ENCODE measurements at regions not wholly inside any gene's neighbourhood (a gene's known extent, or its start where the extent isn't known, plus 50 kb on each side); places are given as distances from the start of the nearest gene placed in this dataset.

GRCh38 chr4:58935332-58935731, 1825.1 kb upstream of the IGFBP7 start:
- no peak for FAIRE-seq
- peak; percentile 3 for DNase-seq (ENCODE audit: low spot score)

DNA sequence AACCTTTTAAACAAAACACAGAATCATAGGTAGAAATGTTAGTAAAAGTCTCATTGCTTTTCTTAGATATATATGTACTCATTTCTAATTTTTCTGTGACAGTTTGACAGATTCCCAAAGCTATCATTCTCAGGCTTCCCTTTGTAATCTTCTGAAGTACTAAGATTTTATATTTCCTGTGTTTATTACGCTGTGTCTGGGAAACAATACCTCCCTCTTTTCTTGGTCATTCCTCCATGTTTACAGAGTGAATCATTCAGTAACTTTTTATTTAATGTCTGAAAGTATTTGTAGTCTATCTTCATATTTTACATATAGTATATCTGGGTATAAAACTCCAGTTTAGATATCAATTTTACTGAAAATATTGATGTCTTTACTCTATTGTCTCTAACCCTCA, 1826.3 kb upstream of the IGFBP7 start:
- DNase-seq (ENCODE audit: low spot score) (no peak), FAIRE-seq (no peak)

GRCh38 chr4:58940167-58940566, 1830.0 kb upstream of the IGFBP7 start:
- DNase-seq (ENCODE audit: low spot score) (peak; percentile 8), FAIRE-seq (no peak)

- DNase-seq (ENCODE audit: low spot score) (no peak), FAIRE-seq (no peak)
Observed at GRCh38 chr4:58941286-58941685, 1831.1 kb upstream of the IGFBP7 start.

- no peak for DNase-seq (ENCODE audit: low spot score)
- no peak for FAIRE-seq
Observed at GRCh38 chr4:58953575-58953974, 1843.4 kb upstream of the IGFBP7 start.

- DNase-seq (ENCODE audit: low spot score) = no peak
- FAIRE-seq = no peak
Observed at GRCh38 chr4:58957711-58958110, 1847.5 kb upstream of the IGFBP7 start.

- FAIRE-seq = no peak
Observed at GRCh38 chr4:58961283-58961682, 1851.1 kb upstream of the IGFBP7 start.

GRCh38 chr4:58961925-58962324, 1851.7 kb upstream of the IGFBP7 start:
- FAIRE-seq = no peak
- DNase-seq (ENCODE audit: low spot score) = no peak

More at GRCh38 chr4:58961283-58961682, 1851.1 kb upstream of the IGFBP7 start:
- DNase-seq (ENCODE audit: low spot score) = no peak

DNA sequence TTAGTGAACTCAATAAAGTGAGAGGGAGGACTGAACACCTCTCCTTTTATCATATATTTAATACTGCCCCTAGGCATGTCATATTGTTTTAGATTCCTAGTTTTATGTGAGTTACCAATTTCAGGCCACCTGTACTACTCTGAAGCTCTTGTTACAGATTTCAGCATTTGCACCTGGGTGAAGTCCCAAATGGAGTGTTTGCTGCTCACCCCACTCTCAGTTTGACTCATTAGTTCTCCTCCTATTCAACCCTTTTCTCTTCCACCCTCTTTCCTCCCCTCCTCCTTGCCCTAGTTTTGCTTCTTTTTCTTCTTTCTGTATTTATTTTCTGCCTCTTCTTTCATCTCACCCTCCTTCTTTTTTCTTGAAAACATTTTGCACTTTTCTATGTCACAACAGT, 1852.2 kb upstream of the IGFBP7 start:
- no peak for FAIRE-seq
- no peak for DNase-seq (ENCODE audit: low spot score)

GRCh38 chr4:58981828-58982227, 1871.6 kb upstream of the IGFBP7 start:
- no peak for FAIRE-seq
- no peak for DNase-seq (ENCODE audit: low spot score)

- no peak for FAIRE-seq
Observed at GRCh38 chr4:58983887-58984286, 1873.7 kb upstream of the IGFBP7 start.

GRCh38 chr4:59002148-59002547, 1892.0 kb upstream of the IGFBP7 start:
- no peak for DNase-seq (ENCODE audit: low spot score)
- no peak for FAIRE-seq

More at GRCh38 chr4:58983887-58984286, 1873.7 kb upstream of the IGFBP7 start:
- DNase-seq (ENCODE audit: low spot score) = no peak

- FAIRE-seq (peak; percentile 52), DNase-seq (ENCODE audit: low spot score) (no peak)
Observed at GRCh38 chr4:59024257-59024656, 1914.1 kb upstream of the IGFBP7 start.

DNA sequence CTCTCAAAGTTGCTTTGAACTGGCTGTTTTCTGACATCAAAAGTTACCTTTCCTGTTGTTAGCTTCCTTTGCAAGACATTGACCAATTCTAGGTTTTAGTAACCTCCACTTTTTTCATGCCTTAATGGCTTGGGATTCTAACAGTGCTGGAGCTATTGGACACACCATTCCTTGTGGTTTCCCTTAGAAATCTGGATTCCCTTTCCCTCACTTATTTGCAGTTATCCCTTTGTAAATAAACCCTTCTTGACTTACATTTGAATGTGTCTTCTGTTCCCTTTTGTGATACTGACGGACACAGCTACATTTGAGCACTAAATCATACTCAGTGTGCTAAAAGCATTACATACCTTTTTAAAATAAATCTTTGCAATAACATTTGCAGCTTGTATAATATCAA, 1927.6 kb upstream of the IGFBP7 start:
- FAIRE-seq = no peak
- no peak for DNase-seq (ENCODE audit: low spot score)

DNA sequence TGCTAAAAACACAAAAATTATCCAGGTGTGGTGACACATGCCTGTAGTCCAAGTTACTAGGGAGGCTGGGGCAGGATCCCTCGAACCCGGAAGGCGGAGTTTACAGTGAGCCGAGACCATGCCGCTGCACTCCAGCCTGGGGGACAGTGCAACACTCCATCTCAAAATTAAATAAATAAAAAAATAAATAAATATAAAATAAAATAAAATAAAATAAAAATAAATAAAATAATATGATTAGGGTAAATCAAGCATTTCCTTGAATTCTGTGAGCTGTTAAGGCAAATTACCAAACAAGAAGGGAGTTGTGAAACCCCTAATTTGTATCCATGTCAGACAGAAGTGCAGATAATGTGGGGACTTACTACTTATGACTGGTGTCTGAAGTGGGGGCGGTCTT, 1928.9 kb upstream of the IGFBP7 start:
- no peak for FAIRE-seq
- no peak for DNase-seq (ENCODE audit: low spot score)

GRCh38 chr4:59044286-59044900, 1934.2 kb upstream of the IGFBP7 start:
- DNase-seq (ENCODE audit: low spot score) = no peak
- no peak for FAIRE-seq

DNA sequence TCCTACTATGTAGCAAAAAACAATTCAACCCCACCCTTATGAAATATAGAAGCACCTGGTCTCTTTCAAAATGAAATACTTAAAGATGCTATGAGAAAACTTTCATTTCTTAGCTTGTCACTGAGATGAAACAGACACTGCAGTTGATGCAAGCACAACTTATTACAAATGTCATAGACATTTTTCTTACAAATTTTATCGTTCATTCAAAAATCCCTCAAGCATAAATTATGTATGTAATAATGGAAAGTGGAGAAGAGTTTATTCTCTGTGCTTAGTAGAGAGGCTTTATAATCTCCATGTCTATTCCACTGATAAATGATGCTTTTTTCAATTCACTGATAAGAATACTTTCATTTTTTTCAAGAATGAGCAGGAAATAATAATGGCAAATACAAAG, 1943.9 kb upstream of the IGFBP7 start:
- DNase-seq (ENCODE audit: low spot score) (no peak), FAIRE-seq (no peak)

DNA sequence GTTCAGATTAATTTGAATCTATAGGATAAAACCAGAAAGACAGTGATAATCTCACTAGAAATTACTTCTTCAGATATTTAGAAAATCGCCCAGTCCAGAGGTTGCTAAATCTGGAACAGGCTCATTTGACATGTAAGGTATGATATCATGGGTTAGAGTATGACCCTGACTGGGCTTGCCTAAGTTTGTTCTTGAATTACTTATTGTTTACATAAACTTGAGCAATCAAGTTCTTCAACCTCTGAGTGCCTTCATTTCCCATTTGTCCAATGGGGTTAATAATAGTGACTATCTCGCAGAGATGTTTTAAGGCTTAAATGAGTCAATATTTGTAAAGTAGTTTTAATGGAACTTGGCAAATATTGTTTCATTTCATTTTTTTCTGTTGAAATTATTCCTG, 1947.6 kb upstream of the IGFBP7 start:
- no peak for FAIRE-seq
- DNase-seq (ENCODE audit: low spot score) = no peak

DNA sequence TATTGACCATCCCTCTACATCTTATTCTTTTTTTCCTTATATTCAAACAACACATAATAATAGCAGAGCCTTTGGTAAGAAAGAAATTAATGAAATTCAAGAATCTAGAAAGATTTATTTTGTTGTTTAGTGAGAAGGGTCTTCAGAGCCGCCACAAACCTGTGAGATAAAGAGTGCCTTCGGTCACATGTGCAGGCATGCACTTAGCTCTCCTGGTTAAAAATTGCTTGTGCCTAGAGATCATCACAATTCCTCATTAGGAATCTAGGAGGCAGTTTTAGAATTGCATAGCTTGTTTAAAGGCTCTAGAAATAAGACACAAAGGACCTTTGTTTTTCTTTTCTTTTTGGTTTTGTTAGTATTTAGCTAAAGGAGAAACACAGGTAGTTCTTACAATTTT, 1948.4 kb upstream of the IGFBP7 start:
- no peak for DNase-seq (ENCODE audit: low spot score)
- no peak for FAIRE-seq

- DNase-seq (ENCODE audit: low spot score) = no peak
- no peak for FAIRE-seq
Observed at GRCh38 chr4:59060002-59060846, 1950.0 kb upstream of the IGFBP7 start.

- FAIRE-seq = no peak
- DNase-seq (ENCODE audit: low spot score) = no peak
Observed at GRCh38 chr4:59060895-59061294, 1950.7 kb upstream of the IGFBP7 start.

DNA sequence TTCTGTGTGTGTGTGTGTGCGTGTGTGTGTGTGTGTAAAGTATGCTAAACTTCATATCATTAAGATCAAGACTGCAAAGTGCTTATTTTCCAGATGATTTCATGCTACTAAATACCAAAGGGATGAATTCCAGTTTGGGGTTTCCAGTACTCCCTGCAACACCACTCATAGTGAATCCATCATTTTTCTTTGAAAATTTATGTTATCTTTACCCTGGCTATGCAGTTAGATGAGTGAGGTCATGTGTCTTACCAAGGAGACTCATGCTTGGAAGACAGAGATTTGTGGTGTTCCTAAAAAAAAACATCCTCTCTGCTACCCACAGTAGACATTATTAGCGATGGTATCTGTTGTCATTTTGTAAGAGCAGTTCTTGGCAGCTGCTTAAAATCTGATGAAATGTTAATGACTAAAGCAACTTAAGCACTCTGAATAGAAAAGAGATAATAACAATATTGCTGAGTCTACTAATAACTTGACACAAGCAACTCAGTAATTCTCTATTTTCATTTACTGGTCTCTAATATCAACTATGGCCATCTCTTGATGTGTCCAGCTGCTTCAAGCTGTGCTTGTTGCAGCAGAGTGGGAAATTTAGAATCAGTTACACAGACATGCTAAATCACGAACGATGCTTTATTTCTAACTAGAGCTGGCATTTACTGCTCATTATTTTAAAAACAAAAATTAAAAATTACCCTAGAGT, 1953.0 kb upstream of the IGFBP7 start:
- no peak for DNase-seq (ENCODE audit: low spot score)
- FAIRE-seq = no peak
